BLaER1 (cell line): ENCODE measurements at regions not wholly inside any gene's neighbourhood (a gene's known extent, or its start where the extent isn't known, plus 50 kb on each side); places are given as distances from the start of the nearest gene placed in this dataset.
A peak's percentile ranks its signal among the peaks of the same experiment; 100 is the strongest.
"Not testable (repeated sequence)": the region's sequence is repeated elsewhere in the genome, so short reads cannot be mapped to it uniquely, and the experiment has no call there.

Experiments used
- H3K27ac ChIP-seq: shearing (Covaris generic); formaldehyde crosslinking; 2 replicates; pipeline ENCODE4 v1.8.1; 2022
- H3K27me3 ChIP-seq: shearing (Covaris generic); formaldehyde crosslinking; 2 replicates; pipeline ENCODE4 v1.8.1; 2022
- H3K36me3 ChIP-seq: shearing (Covaris generic); formaldehyde crosslinking; 2 replicates; pipeline ENCODE4 v1.8.1; 2022
- H3K4me1 ChIP-seq: shearing (Covaris generic); formaldehyde crosslinking; 2 replicates; pipeline ENCODE4 v1.8.1; 2022
- H3K4me2 ChIP-seq: shearing (Covaris generic); formaldehyde crosslinking; 2 replicates; pipeline ENCODE4 v1.8.1; 2022
- H3K4me3 ChIP-seq: shearing (Covaris generic); formaldehyde crosslinking; 2 replicates; pipeline ENCODE4 v1.8.1; 2022
- H3K9ac ChIP-seq: shearing (Covaris generic); formaldehyde crosslinking; 2 replicates; pipeline ENCODE4 v1.8.1; 2022
- H3K9me3 ChIP-seq: shearing (Covaris generic); formaldehyde crosslinking; 2 replicates; pipeline ENCODE4 v1.8.1; 2022
- H4K20me1 ChIP-seq: shearing (Covaris generic); formaldehyde crosslinking; 2 replicates; pipeline ENCODE4 v1.8.1; 2022
- Cebpa-rat ChIP-seq: shearing (Covaris generic); IDR thresholded peaks from 2 replicates; pipeline ENCODE4 v1.8.1; 2022

DNA sequence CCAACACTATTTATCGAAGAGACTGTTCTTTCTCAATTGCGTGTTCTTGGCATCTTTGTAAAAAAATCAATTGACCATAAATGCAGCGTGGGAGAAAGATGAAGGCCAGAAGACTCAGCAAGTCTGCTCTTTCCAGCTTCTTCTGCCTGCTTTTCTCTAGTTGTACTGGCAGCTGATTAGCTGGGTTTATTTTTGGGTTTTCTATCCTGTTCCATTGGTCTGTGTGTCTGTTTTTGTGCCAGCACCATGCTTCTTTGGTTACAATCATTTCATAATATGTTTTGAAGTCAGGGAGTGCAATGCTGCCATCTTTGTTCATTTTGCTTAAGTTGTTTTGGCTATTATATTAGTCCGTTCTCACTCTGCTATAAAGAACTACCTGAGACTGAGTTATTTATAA is 201.8 kb upstream of the B3GALT2 start:
- Histone ChIP-seq H3K4me2 (no peak overlapping the region), H3K27me3 (no peaks in the 10 kb centered on the region), H3K9ac (no peak overlapping the region), H3K4me1 (no peaks in the 10 kb centered on the region), H3K27ac (no peak overlapping the region), H4K20me1 (no peaks in the 10 kb centered on the region), H3K9me3 (no peaks in the 10 kb centered on the region), H3K4me3 (no peak overlapping the region), H3K36me3 (no peaks in the 10 kb centered on the region)
- TF ChIP-seq Cebpa-rat, result no peak

DNA sequence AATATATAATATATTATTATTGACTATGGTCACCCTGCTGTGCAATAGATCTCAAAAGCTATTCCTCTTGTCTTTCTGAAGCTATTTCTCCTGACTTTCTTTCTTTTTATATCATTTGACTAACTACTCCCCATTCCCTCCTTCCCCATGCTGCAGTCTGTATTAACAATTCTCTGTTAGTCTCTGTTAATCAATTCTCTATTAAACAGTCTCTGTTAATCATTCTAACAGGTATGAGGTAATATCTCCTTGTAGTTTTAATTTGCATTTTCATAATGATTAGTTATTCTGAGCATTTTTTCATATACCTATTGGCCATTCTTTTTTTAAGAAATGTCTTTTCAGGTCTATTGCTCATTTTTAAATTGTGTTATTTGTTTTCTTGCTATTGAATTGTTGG is 201.0 kb upstream of the B3GALT2 start:
- no peaks in the 10 kb centered on the region for H4K20me1 ChIP-seq
- H3K9ac ChIP-seq, result no peak overlapping the region
- no peaks in the 10 kb centered on the region for H3K36me3 ChIP-seq
- H3K4me2 ChIP-seq, result no peak overlapping the region
- no peak overlapping the region for H3K27ac ChIP-seq
- no peaks in the 10 kb centered on the region for H3K4me1 ChIP-seq
- TF ChIP-seq Cebpa-rat, result no peak
- H3K27me3 ChIP-seq, result no peaks in the 10 kb centered on the region
- H3K4me3 ChIP-seq, result no peak overlapping the region
- H3K9me3 ChIP-seq, result no peaks in the 10 kb centered on the region

DNA sequence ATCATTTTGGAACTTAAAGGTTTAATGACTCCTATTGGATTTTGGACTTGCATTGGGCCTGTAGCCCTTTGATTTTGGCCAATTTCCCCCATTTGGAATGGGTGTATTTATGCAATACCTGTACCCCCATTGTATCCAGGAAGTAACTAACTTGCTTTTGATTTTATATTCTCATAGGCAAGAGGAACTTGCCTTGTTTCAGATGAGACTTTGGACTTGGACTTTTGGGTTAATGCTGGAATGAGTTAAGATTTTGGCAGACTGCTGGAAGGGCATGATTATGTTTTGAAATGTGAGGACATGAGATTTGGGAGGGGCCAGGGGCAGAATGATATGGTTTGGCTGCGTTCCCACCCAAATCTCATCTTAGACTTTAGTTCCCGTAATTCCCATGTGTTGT is 192.0 kb upstream of the B3GALT2 start:
- not testable (repeated sequence) for H3K9me3 ChIP-seq, H3K4me1 ChIP-seq, H4K20me1 ChIP-seq, H3K4me3 ChIP-seq, H3K27me3 ChIP-seq, H3K4me2 ChIP-seq, H3K9ac ChIP-seq, H3K27ac ChIP-seq, H3K36me3 ChIP-seq

DNA sequence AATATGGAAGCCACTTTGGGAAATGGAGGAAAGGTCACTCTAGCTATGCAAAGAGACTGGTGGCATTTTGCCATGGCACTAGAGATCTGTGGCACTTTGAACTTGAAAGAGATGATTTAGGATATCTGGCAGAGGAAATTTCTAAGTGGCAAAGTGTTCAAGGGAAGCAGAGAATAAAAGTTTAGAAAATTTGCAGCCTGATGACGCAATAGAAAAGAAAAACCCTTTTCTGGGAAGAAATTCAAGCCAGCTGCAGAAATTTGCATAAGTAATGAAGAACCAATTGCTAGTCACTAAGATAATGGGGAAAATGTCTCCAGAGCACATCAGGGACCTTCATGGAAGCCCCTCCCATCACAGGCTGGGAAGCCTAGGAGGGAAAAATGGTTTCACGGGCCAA is 191.1 kb upstream of the B3GALT2 start:
- Histone ChIP-seq H3K4me3 (no peak overlapping the region), H3K9ac (no peak overlapping the region), H3K9me3 (no peaks in the 10 kb centered on the region), H4K20me1 (no peaks in the 10 kb centered on the region), H3K4me2 (no peak overlapping the region), H3K27me3 (no peaks in the 10 kb centered on the region), H3K27ac (no peak overlapping the region), H3K36me3 (no peaks in the 10 kb centered on the region), H3K4me1 (no peaks in the 10 kb centered on the region)
- peak; percentile 45; the same call in 1 of the 2 replicates for TF ChIP-seq Cebpa-rat

DNA sequence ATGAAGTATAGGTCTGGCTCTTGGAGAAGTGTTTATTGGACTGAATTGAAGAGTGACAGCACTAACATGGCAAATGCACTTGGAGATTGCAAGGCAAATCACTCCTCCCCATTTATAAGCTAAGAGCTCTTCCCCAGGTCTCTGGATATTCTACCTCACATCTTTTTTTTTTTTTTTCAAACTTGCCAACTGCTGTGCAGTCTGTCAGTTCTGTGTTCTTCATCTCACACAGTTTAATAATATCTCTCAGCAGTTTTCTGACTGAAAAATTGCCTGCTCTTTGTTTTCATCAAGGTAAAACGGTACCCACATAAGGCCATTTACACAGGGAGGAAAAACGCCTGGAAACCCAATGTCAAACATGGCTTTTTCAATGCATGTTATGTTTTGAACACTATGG is 186.1 kb upstream of the B3GALT2 start:
- no peak for TF ChIP-seq Cebpa-rat
- Histone ChIP-seq H3K4me3 (no peak overlapping the region), H4K20me1 (no peaks in the 10 kb centered on the region), H3K4me2 (no peak overlapping the region), H3K27me3 (no peaks in the 10 kb centered on the region), H3K9me3 (no peaks in the 10 kb centered on the region), H3K36me3 (no peaks in the 10 kb centered on the region), H3K9ac (no peak overlapping the region), H3K27ac (no peak overlapping the region), H3K4me1 (no peaks in the 10 kb centered on the region)

DNA sequence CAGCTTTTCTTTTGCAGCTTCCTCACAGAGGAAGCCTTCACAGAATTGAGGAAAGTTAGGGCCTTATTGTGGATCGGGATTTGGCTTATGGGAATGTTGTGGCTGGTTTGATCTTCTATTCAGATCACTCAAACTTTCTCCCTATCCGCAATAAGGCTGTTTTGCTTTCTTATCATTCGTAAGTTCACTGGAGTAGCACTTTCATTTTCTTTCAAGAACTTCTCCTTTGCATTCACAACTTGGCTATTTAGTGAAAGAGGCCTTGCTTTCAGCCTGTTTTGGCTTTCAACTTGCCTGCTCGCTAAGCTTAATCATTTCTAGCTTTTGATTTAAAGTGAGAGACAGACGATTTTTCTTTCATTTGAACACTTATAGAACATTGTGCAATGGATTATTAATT is 181.9 kb upstream of the B3GALT2 start:
- Histone ChIP-seq H3K4me3 (no peak overlapping the region), H3K4me1 (no peaks in the 10 kb centered on the region), H3K27ac (no peak overlapping the region), H4K20me1 (no peaks in the 10 kb centered on the region), H3K4me2 (no peak overlapping the region), H3K9me3 (no peaks in the 10 kb centered on the region), H3K27me3 (no peaks in the 10 kb centered on the region), H3K9ac (no peak overlapping the region), H3K36me3 (no peaks in the 10 kb centered on the region)
- no peak for TF ChIP-seq Cebpa-rat

DNA sequence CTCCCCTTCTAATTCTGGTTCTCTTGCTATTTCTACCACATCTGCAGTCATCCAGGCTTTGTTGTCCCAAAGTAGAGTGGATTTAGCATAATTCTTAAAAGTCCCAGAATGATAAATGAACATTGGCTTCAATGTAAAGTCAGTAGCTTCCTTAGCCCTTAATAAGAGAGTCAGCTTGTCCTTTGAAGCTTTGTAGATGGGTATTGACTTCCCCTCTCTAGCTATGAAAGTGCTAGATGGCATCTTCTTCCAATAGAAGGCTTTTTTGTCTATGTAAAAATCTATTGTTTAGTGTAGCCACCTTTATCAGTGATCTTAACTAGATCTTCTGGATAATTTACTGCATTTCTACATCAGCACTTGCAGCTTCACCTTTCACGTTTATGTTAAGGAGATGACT is 181.4 kb upstream of the B3GALT2 start:
- Histone ChIP-seq H3K27ac (no peak overlapping the region), H3K4me1 (no peaks in the 10 kb centered on the region), H3K27me3 (no peaks in the 10 kb centered on the region), H3K9me3 (no peaks in the 10 kb centered on the region), H3K4me3 (no peak overlapping the region), H3K9ac (no peak overlapping the region), H4K20me1 (no peaks in the 10 kb centered on the region), H3K4me2 (no peak overlapping the region), H3K36me3 (no peaks in the 10 kb centered on the region)
- TF ChIP-seq Cebpa-rat, result no peak

DNA sequence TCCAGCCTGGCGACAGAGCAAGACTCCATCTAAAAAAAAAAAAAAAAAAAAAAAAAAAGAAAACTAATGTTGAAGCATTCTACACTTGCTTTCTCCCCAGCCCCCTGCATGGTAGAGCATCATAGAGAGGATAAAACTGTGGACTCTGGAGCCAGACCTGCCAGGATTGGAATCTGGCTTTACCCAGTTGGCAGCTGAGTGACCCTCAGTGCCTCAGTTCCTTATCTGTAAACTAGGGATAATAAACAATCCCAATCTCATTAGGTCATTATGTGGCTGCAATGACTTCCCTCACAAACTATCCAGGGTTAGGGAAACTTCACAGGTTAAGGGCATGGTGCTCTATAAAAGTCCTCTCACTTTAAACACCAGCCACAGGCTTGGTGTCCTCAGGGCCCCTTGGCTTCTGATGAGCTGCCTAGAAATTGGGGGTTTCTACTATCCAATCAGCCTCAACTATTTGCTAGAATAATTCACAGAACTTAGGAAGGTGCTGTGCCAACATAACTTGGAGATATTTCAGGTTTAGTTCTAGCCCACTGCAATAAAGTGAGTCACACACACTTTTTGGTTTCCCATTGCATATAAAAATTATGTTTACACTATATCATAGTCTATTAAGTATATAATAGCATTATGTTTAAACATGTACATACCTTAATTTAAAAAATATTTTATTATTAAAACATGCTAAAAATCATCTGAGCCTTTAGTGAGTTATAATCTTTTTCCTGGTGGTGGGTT is 180.5 kb upstream of the B3GALT2 start:
- no peaks in the 10 kb centered on the region for H4K20me1 ChIP-seq

DNA sequence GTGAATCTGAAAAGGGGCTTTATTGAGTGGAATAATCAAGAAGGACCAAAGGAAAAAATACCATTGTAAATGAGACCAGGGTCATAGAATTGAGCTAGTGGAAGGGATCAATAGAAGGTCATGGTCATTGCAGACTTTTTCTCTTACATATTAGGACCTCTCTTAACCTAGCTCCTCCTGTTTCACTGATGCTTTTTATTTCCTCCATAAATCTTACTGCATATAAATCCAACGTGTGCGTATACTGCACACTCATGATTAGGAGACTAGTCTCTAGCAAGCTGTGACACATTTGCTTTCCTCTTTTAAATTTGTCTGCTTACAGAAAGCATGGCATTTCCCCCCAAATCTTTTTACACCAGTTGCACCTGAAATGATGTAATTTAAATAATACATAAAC is 179.6 kb upstream of the B3GALT2 start:
- H3K4me1 ChIP-seq, result no peaks in the 10 kb centered on the region

More for the DNA sequence above, 180.5 kb upstream of the B3GALT2 start:
- Histone ChIP-seq H3K27me3 (no peaks in the 10 kb centered on the region), H3K4me3 (no peak overlapping the region), H3K27ac (no peak overlapping the region), H3K4me2 (no peak overlapping the region), H3K4me1 (no peaks in the 10 kb centered on the region), H3K9me3 (no peaks in the 10 kb centered on the region), H3K9ac (no peak overlapping the region), H3K36me3 (no peaks in the 10 kb centered on the region)
- no peak for TF ChIP-seq Cebpa-rat

DNA sequence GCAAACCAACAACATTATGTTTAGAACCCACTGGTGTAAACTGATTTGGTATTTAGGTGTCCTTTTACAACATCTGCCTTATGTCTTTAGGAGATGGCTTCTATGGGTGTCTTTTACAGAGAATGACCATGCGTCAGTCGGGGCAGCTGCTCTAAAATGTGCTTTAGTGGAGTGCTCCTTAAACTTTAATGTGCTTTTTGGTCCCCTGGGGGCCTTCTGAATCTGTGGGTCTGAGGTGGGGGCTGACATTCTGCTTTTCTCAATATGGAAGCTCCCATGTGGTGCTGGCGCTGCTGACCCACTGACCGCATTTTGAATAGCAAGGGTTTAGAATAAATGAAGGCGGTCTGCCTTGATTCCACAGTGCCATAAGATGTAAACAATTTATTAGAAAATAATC is 173.2 kb upstream of the B3GALT2 start:
- no peaks in the 10 kb centered on the region for H4K20me1 ChIP-seq
- no peaks in the 10 kb centered on the region for H3K9me3 ChIP-seq
- no peak overlapping the region for H3K4me2 ChIP-seq
- TF ChIP-seq Cebpa-rat, result no peak
- no peaks in the 10 kb centered on the region for H3K36me3 ChIP-seq
- no peak overlapping the region for H3K27ac ChIP-seq
- H3K4me3 ChIP-seq, result no peak overlapping the region
- no peaks in the 10 kb centered on the region for H3K4me1 ChIP-seq
- no peak overlapping the region for H3K9ac ChIP-seq
- no peaks in the 10 kb centered on the region for H3K27me3 ChIP-seq

More for the DNA sequence above, 179.6 kb upstream of the B3GALT2 start:
- Histone ChIP-seq H3K4me3 (no peak overlapping the region), H3K4me2 (no peak overlapping the region), H3K9me3 (no peaks in the 10 kb centered on the region), H3K27me3 (no peaks in the 10 kb centered on the region), H4K20me1 (no peaks in the 10 kb centered on the region), H3K9ac (no peak overlapping the region), H3K36me3 (no peaks in the 10 kb centered on the region), H3K27ac (no peak overlapping the region)
- no peak for TF ChIP-seq Cebpa-rat

DNA sequence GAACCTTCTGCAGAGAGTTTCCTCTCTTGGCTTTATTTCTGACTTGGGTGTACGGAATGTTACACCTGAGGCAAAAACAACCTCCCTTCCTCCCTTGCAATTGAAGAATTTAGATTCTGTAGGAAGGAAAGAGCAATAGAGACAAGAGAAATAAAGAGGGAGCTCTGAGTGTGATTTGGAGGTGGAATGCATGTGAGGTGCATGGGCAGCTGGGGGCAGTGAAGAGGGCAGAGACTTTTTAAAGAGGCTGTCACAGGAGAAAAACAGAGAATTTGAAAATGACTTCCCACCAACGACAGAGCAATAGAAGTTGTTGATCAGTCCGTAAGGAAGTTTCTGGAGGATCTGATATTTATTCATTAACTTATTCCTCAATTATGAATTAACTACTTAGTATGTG is 172.0 kb upstream of the B3GALT2 start:
- Histone ChIP-seq H3K9me3 (no peaks in the 10 kb centered on the region), H4K20me1 (no peaks in the 10 kb centered on the region), H3K36me3 (no peaks in the 10 kb centered on the region), H3K27ac (no peak overlapping the region), H3K27me3 (no peaks in the 10 kb centered on the region), H3K4me3 (no peak overlapping the region), H3K4me2 (no peak overlapping the region), H3K9ac (no peak overlapping the region), H3K4me1 (no peaks in the 10 kb centered on the region)
- TF ChIP-seq Cebpa-rat, result no peak
